GM12878 (cell line): ENCODE measurements at regions not wholly inside any gene's neighbourhood (a gene's known extent, or its start where the extent isn't known, plus 50 kb on each side); places are given as distances from the start of the nearest gene placed in this dataset.
A peak's percentile ranks its signal among the peaks of the same experiment; 100 is the strongest.

ENCODE experiments used
- ATAC-seq: fragments of 200-7000 bp; cut with Tn5 transposase; 3 replicates; pipeline ENCODE4 v1.9.1; 2020; ENCODE audit warnings: mild to moderate bottlenecking, moderate library complexity
- BruUV-seq: library from RNA; stranded (reverse); fragments of 400-500 nt; replicated peaks from 2 replicates; lab custom pipeline; 2021; lab: Mats Ljungman, UMichigan
- CTCF ChIA-PET: fragments of 300-600 bp; sonication (Branson Sonifier 250); formaldehyde crosslinking; extraction: SDS; loops from one replicate; lab custom pipeline; 2021; ENCODE audit warnings: inconsistent platforms; lab: Yijun Ruan, JAX
- POLR2A ChIA-PET: fragments of 350-600 bp; formaldehyde crosslinking; extraction: SDS; loops from one replicate; lab custom pipeline; 2021; ENCODE audit warnings: inconsistent platforms; lab: Charles Lee
- RAD21 ChIA-PET: fragments of 300-600 bp; sonication (Branson Sonifier 250); formaldehyde crosslinking; loops from one replicate; lab custom pipeline; 2023; ENCODE audit warnings: antibody characterized with exemption; ENCODE audit not compliant: unreplicated experiment; lab: Charles Lee
- SMC1A ChIA-PET: fragments of 300-600 bp; sonication (Branson Sonifier 250); formaldehyde crosslinking; loops from one replicate; lab custom pipeline; 2023; ENCODE audit not compliant: unreplicated experiment, uncharacterized antibody; lab: Charles Lee
- DNase-seq: peaks from one replicate; pipeline ENCODE4 v3.0.0-alpha.2; 2011; ENCODE audit warnings: low read depth, low spot score
- FAIRE-seq: peaks from 3 replicates; lab custom pipeline; 2011; peaks lifted over from hg19 to GRCh38; lab: Jason Lieb, UNC
- H2AFZ ChIP-seq: 2 replicates; pipeline ENCODE4 v1.6.0; 2011; ENCODE audit warnings: low read depth, low read length, control low read depth; ENCODE audit not compliant: control insufficient read depth
- H3K27ac ChIP-seq: 2 replicates; pipeline ENCODE4 v1.5.1; 2011; ENCODE audit warnings: control low read depth; ENCODE audit not compliant: control insufficient read depth, insufficient read depth
- H3K27me3 ChIP-seq, 2 experiments: replicated peaks in 1 of 2; 2 replicates each; pipeline versions ENCODE4 v1.6.0 to v1.6.1; 2011; ENCODE audit warnings: low read length in 1 of 2; ENCODE audit not compliant: control insufficient read depth in 2 of 2, insufficient read depth in 2 of 2
- H3K36me3 ChIP-seq, 2 experiments: 2 replicates each; pipeline ENCODE4 v1.5.1; 2011; ENCODE audit warnings: low read length in 1 of 2; ENCODE audit not compliant: control insufficient read depth in 2 of 2, insufficient read depth in 2 of 2
- H3K4me1 ChIP-seq: 2 replicates; pipeline ENCODE4 v1.6.1; 2011; ENCODE audit warnings: mild to moderate bottlenecking, low read length, moderate library complexity, mixed read lengths; ENCODE audit not compliant: control insufficient read depth, insufficient read depth
- H3K4me2 ChIP-seq: 2 replicates; pipeline ENCODE4 v1.6.0; 2011; ENCODE audit warnings: control low read depth; ENCODE audit not compliant: control insufficient read depth, insufficient read depth
- H3K4me3 ChIP-seq: fragments of 200-600 bp; sonication (generic); 2 replicates; pipeline ENCODE4 v1.5.1; 2016
- H3K79me2 ChIP-seq: 2 replicates; pipeline ENCODE4 v1.6.0; 2011; ENCODE audit warnings: low read length; ENCODE audit not compliant: control insufficient read depth, insufficient read depth
- H3K9ac ChIP-seq: 2 replicates; pipeline ENCODE4 v1.8.0; 2011; ENCODE audit warnings: low read length, control low read depth, mixed read lengths; ENCODE audit not compliant: control insufficient read depth, insufficient read depth
- H3K9me3 ChIP-seq: replicated peaks from 3 replicates; pipeline ENCODE4 v1.5.1; 2011; ENCODE audit warnings: mild to moderate bottlenecking, low read length; ENCODE audit not compliant: control insufficient read depth, insufficient read depth
- H4K20me1 ChIP-seq: 2 replicates; pipeline ENCODE4 v1.6.0; 2011; ENCODE audit not compliant: control insufficient read depth, insufficient read depth
- MTA3 ChIP-seq: IDR thresholded peaks from 2 replicates; pipeline ENCODE4 v1.6.1; 2012; ENCODE audit warnings: low read length, inconsistent platforms, borderline replicate concordance
- RUNX3 ChIP-seq: IDR thresholded peaks from 2 replicates; pipeline ENCODE4 v1.6.1; 2012; ENCODE audit warnings: low read length, inconsistent platforms
- SIX5 ChIP-seq: IDR thresholded peaks from 2 replicates; pipeline ENCODE4 v1.6.1; 2011; ENCODE audit warnings: mild to moderate bottlenecking, low read depth, low read length, moderate library complexity; ENCODE audit not compliant: severe bottlenecking
- SMAD1 ChIP-seq: fragments of 450-650 bp; IDR thresholded peaks from 2 replicates; pipeline ENCODE4 v1.6.1; 2018; ENCODE audit warnings: mild to moderate bottlenecking, low read depth; ENCODE audit not compliant: partially characterized antibody
- TAF1 ChIP-seq: IDR thresholded peaks from 2 replicates; pipeline ENCODE4 v1.6.1; 2011; ENCODE audit warnings: mild to moderate bottlenecking, low read depth, low read length, borderline replicate concordance
- TCF7 ChIP-seq: IDR thresholded peaks from 2 replicates; pipeline ENCODE4 v1.6.1; 2014; ENCODE audit warnings: antibody characterized with exemption, borderline replicate concordance
- YY1 ChIP-seq: IDR thresholded peaks from 2 replicates; pipeline ENCODE4 v1.6.1; 2011; ENCODE audit warnings: low read depth, mild to moderate bottlenecking, low read length
- WGBS: methylation state at CpG from one replicate; pipeline ENCODE4 v1.1.6; 2016; ENCODE audit warnings: low lambda C conversion rate; ENCODE audit not compliant: insufficient replicate concordance, insufficient coverage; ENCODE audit errors: missing lambda C conversion rate; 5-methylcytosine and 5-hydroxymethylcytosine counted together
- in situ Hi-C: fragments of 300-500 bp; cut with MboI; formaldehyde crosslinking; loops from 9 replicates; pipeline ENCODE4 v1.14.3; 2018; ENCODE audit warnings: mixed read lengths
- intact Hi-C: fragments of 100-400 bp; cut with micrococcal nuclease; formaldehyde crosslinking; loops from one replicate; pipeline ENCODE4 v1.14.2; 2022; ENCODE audit not compliant: unreplicated experiment
- TF ChIP-seq, protein P1 (sequence below): IDR thresholded peaks from 2 replicates; pipeline ENCODE4 v1.6.1; 2012; ENCODE audit warnings: low read length, inconsistent platforms

- POLR2A ChIA-PET = no interaction called here
These were observed 148.7 kb downstream of the CCDC71L start for GRCh38 chr7:106512217-106512616.

GRCh38 chr7:106504645-106505044 is 156.3 kb downstream of the CCDC71L start:
- ChIA-PET CTCF (interaction anchor here (0.5 kb wide), 1 partner anchor 634 kb away, joined by 3 read pairs; no protein-coding TSS in a partner anchor), RAD21 (interaction anchor here (1.3 kb wide), 1 partner anchor 19 kb away, joined by 4 read pairs; no protein-coding TSS in a partner anchor), SMC1A (no interaction called here), POLR2A (no interaction called here)
- no peak for ATAC-seq
- no peak for DNase-seq
- no TSS peak for BruUV-seq
- TF ChIP-seq TCF7 (peak; percentile 29; the same call in 1 of the 2 replicates), RUNX3 (peak; percentile 17; the same call in 1 of the 2 replicates), YY1 (no peak), MTA3 (no peak), TAF1 (no peak)
- TF ChIP-seq, protein P1, sequence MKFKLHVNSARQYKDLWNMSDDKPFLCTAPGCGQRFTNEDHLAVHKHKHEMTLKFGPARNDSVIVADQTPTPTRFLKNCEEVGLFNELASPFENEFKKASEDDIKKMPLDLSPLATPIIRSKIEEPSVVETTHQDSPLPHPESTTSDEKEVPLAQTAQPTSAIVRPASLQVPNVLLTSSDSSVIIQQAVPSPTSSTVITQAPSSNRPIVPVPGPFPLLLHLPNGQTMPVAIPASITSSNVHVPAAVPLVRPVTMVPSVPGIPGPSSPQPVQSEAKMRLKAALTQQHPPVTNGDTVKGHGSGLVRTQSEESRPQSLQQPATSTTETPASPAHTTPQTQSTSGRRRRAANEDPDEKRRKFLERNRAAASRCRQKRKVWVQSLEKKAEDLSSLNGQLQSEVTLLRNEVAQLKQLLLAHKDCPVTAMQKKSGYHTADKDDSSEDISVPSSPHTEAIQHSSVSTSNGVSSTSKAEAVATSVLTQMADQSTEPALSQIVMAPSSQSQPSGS = 0 out of 2 replicates have a peak, but pooled peaks have one; percentile 15
- FAIRE-seq = peak; percentile 31
- Histone ChIP-seq H3K4me2 (no peak overlapping the region), H3K9ac (no peak overlapping the region), H3K27ac (no peak overlapping the region), H3K4me1 (no peaks in the 10 kb centered on the region), H3K9me3 (peaks cover 3% of the 10 kb centered on the region; the same call in 2 of the 3 replicates), H4K20me1 (no peaks in the 10 kb centered on the region), H3K27me3 (no peaks in the 10 kb centered on the region), H3K36me3 (no peaks in the 10 kb centered on the region), H3K4me3 (no peak overlapping the region), H3K79me2 (no peaks in the 10 kb centered on the region), H2AFZ (peak overlapping the region; percentile 24; the same call in 1 of the 2 replicates)
- intact Hi-C loops = no loop called here
- 13% methylated on average over 1 of the region's 1 CpG for WGBS
- in situ Hi-C loops = no loop called here

More at GRCh38 chr7:106512217-106512616, 148.7 kb downstream of the CCDC71L start:
- no peak overlapping the region for H3K9ac ChIP-seq
- H4K20me1 ChIP-seq = no peaks in the 10 kb centered on the region
- H3K36me3 ChIP-seq = no peaks in the 10 kb centered on the region
- DNase-seq (no peak), ATAC-seq (no peak), FAIRE-seq (no peak)
- WGBS = 100% methylated on average over 2 of the region's 2 CpGs
- no peak overlapping the region for H3K4me3 ChIP-seq
- no TSS peak for BruUV-seq
- no peaks in the 10 kb centered on the region for H3K27me3 ChIP-seq
- H3K27ac ChIP-seq = no peak overlapping the region
- in situ Hi-C loops (no loop called here), intact Hi-C loops (no loop called here)
- no peak overlapping the region for H2AFZ ChIP-seq
- no peaks in the 10 kb centered on the region for H3K4me1 ChIP-seq
- H3K4me2 ChIP-seq = no peak overlapping the region
- H3K9me3 ChIP-seq = no peaks in the 10 kb centered on the region; the same call in 2 of the 3 replicates
- no peaks in the 10 kb centered on the region for H3K79me2 ChIP-seq
- CTCF ChIA-PET = interaction anchor here (1.4 kb wide), 1 partner anchor 336 kb away, joined by 5 read pairs; no protein-coding TSS in a partner anchor
- SMC1A ChIA-PET = interaction anchor here (1.8 kb wide), 1 partner anchor 334 kb away, joined by 6 read pairs; no protein-coding TSS in a partner anchor
- TF ChIP-seq SMAD1 (no peak), SIX5 (no peak)
- TF ChIP-seq, all 136 proteins: peak for 0
- RAD21 ChIA-PET = no interaction called here
